ENCODE measurements at regions not wholly inside any gene's neighbourhood (a gene's known extent, or its start where the extent isn't known, plus 50 kb on each side); places are given as distances from the start of the nearest gene placed in this dataset.
"Not testable (repeated sequence)": the region's sequence is repeated elsewhere in the genome, so short reads cannot be mapped to it uniquely, and the experiment has no call there.

GRCh38 chr1:68785328-68785727, 288.4 kb upstream of the DEPDC1 start:
- no peak for DNase-seq

- no peak for DNase-seq
Observed at GRCh38 chr1:68788762-68789161, 291.9 kb upstream of the DEPDC1 start.

GRCh38 chr1:68791800-68792199, 294.9 kb upstream of the DEPDC1 start:
- no peak for DNase-seq

- no peak for DNase-seq
Observed at GRCh38 chr1:68795956-68796355, 299.1 kb upstream of the DEPDC1 start.

- DNase-seq: no peak
Observed at GRCh38 chr1:68796888-68797287, 300.0 kb upstream of the DEPDC1 start.

- peak; percentile 76 for DNase-seq
Observed at GRCh38 chr1:68798071-68798470, 301.2 kb upstream of the DEPDC1 start.

- no peak for DNase-seq
Observed at GRCh38 chr1:68799096-68799495, 302.2 kb upstream of the DEPDC1 start.

GRCh38 chr1:68800182-68800581, 303.3 kb upstream of the DEPDC1 start:
- DNase-seq: no peak

- no peak for DNase-seq
Observed at GRCh38 chr1:68801440-68801839, 304.6 kb upstream of the DEPDC1 start.

- no peak for DNase-seq
Observed at GRCh38 chr1:68805097-68805641, 308.3 kb upstream of the DEPDC1 start.

GRCh38 chr1:68808351-68808750, 311.5 kb upstream of the DEPDC1 start:
- DNase-seq: no peak

- no peak for DNase-seq
Observed at GRCh38 chr1:68811806-68812205, 314.9 kb upstream of the DEPDC1 start.

- DNase-seq: no peak
Observed at GRCh38 chr1:68812333-68812732, 315.5 kb upstream of the DEPDC1 start.

GRCh38 chr1:68814067-68814466, 317.2 kb upstream of the DEPDC1 start:
- DNase-seq: no peak

GRCh38 chr1:68815632-68816031, 318.8 kb upstream of the DEPDC1 start:
- no peak for DNase-seq

GRCh38 chr1:68817505-68818210, 320.8 kb upstream of the DEPDC1 start:
- DNase-seq: not testable (repeated sequence)

- DNase-seq: no peak
Observed at GRCh38 chr1:68819190-68819829, 322.4 kb upstream of the DEPDC1 start.

GRCh38 chr1:68820151-68820550, 323.3 kb upstream of the DEPDC1 start:
- DNase-seq: no peak

GRCh38 chr1:68826836-68827235, 330.0 kb upstream of the DEPDC1 start:
- no peak for DNase-seq

- no peak for DNase-seq
Observed at GRCh38 chr1:68827261-68827660, 330.4 kb upstream of the DEPDC1 start.

GRCh38 chr1:68828013-68828412, 331.1 kb upstream of the DEPDC1 start:
- DNase-seq: no peak

- DNase-seq: no peak
Observed at GRCh38 chr1:68831281-68831680, 334.4 kb upstream of the DEPDC1 start.

GRCh38 chr1:68848017-68848416, 351.1 kb upstream of the DEPDC1 start:
- no peak for DNase-seq

GRCh38 chr1:68868606-68869005, 371.7 kb upstream of the DEPDC1 start:
- no peak for DNase-seq

Measured in hindlimb muscle (tissue), 1 donor.